ENCODE measurements at regions not wholly inside any gene's neighbourhood (a gene's known extent, or its start where the extent isn't known, plus 50 kb on each side); places are given as distances from the start of the nearest gene placed in this dataset.

DNA sequence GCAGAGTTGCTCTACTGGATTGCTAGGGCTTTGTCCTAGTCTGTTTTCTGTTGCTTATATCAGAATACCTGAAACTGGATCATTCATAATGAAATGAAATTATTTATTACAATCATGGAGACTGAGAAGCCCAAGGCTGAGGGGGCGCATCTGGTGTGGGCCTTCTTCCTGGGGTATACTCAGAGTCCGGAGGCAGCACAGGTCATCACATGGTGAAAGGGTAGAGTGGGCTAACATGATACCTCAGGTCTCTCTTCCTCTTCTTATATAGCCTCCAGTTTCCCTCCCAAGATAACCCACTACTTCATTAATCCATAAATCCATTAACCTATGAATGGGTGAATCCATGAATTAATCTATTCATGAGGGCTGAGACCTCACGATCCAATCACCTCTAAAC is 667.6 kb upstream of the NCAM2 start:
- TF ChIP-seq, protein P1, sequence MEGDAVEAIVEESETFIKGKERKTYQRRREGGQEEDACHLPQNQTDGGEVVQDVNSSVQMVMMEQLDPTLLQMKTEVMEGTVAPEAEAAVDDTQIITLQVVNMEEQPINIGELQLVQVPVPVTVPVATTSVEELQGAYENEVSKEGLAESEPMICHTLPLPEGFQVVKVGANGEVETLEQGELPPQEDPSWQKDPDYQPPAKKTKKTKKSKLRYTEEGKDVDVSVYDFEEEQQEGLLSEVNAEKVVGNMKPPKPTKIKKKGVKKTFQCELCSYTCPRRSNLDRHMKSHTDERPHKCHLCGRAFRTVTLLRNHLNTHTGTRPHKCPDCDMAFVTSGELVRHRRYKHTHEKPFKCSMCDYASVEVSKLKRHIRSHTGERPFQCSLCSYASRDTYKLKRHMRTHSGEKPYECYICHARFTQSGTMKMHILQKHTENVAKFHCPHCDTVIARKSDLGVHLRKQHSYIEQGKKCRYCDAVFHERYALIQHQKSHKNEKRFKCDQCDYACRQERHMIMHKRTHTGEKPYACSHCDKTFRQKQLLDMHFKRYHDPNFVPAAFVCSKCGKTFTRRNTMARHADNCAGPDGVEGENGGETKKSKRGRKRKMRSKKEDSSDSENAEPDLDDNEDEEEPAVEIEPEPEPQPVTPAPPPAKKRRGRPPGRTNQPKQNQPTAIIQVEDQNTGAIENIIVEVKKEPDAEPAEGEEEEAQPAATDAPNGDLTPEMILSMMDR (IDR thresholded peaks at IDR 0.05), result no peak
- TF ChIP-seq EP300 (IDR thresholded peaks at IDR 0.05) (no peak), POLR2AphosphoS5 (IDR thresholded peaks at IDR 0.05) (no peak), POLR2A (IDR thresholded peaks at IDR 0.05) (no peak)
